ENCODE measurements at regions not wholly inside any gene's neighbourhood (a gene's known extent, or its start where the extent isn't known, plus 50 kb on each side); places are given as distances from the start of the nearest gene placed in this dataset.
"Not testable (repeated sequence)": the region's sequence is repeated elsewhere in the genome, so short reads cannot be mapped to it uniquely, and the experiment has no call there.

- not testable (repeated sequence) for H3K79me2 ChIP-seq (ENCODE audit: insufficient read depth, low read length); H3K4me1 Mint-ChIP-seq (ENCODE audit: low read depth, unreplicated experiment); FAIRE-seq; H3K27me3 Mint-ChIP-seq (ENCODE audit: low read depth, unreplicated experiment); H3K9ac ChIP-seq (ENCODE audit: low read length); H2AFZ ChIP-seq (ENCODE audit: low read depth, low read length); H3K27ac ChIP-seq (ENCODE audit: low read depth, low read length); H3K4me1 ChIP-seq (ENCODE audit: insufficient read depth, low read length); H3K27ac Mint-ChIP-seq (ENCODE audit: unreplicated experiment); H3K36me3 ChIP-seq (ENCODE audit: insufficient read depth, low read length); H3K9me3 Mint-ChIP-seq (ENCODE audit: unreplicated experiment); DNase-seq (ENCODE audit: low read depth); H3K36me3 Mint-ChIP-seq (ENCODE audit: low read depth, unreplicated experiment); H3K4me2 ChIP-seq (ENCODE audit: low read length); H3K4me3 Mint-ChIP-seq (ENCODE audit: unreplicated experiment); H3K9me3 ChIP-seq (ENCODE audit: insufficient read depth, low read depth, low read length); H4K20me1 ChIP-seq (ENCODE audit: insufficient read depth, low read length); H3K27me3 ChIP-seq (ENCODE audit: insufficient read depth, low read length); H3K4me3 ChIP-seq (ENCODE audit: insufficient read depth, low read depth, low read length)
Observed at GRCh38 chr15:20069043-20069442, 472.6 kb downstream of the GOLGA6L6 start.

GRCh38 chr15:20066173-20066572 is 475.4 kb downstream of the GOLGA6L6 start:
- FAIRE-seq; H3K27me3 ChIP-seq (ENCODE audit: insufficient read depth, low read length); H3K4me1 Mint-ChIP-seq (ENCODE audit: low read depth, unreplicated experiment); H3K4me1 ChIP-seq (ENCODE audit: insufficient read depth, low read length); H3K9me3 Mint-ChIP-seq (ENCODE audit: unreplicated experiment); H3K27ac Mint-ChIP-seq (ENCODE audit: unreplicated experiment); H3K4me3 ChIP-seq (ENCODE audit: insufficient read depth, low read depth, low read length); H3K9ac ChIP-seq (ENCODE audit: low read length); H4K20me1 ChIP-seq (ENCODE audit: insufficient read depth, low read length); H3K27me3 Mint-ChIP-seq (ENCODE audit: low read depth, unreplicated experiment); H3K79me2 ChIP-seq (ENCODE audit: insufficient read depth, low read length); H3K4me2 ChIP-seq (ENCODE audit: low read length); H3K27ac ChIP-seq (ENCODE audit: low read depth, low read length); H3K36me3 Mint-ChIP-seq (ENCODE audit: low read depth, unreplicated experiment); DNase-seq (ENCODE audit: low read depth); H3K4me3 Mint-ChIP-seq (ENCODE audit: unreplicated experiment); H2AFZ ChIP-seq (ENCODE audit: low read depth, low read length); H3K9me3 ChIP-seq (ENCODE audit: insufficient read depth, low read depth, low read length); H3K36me3 ChIP-seq (ENCODE audit: insufficient read depth, low read length): not testable (repeated sequence)

- H3K4me3 Mint-ChIP-seq (ENCODE audit: unreplicated experiment); H3K27me3 ChIP-seq (ENCODE audit: insufficient read depth, low read length); H3K27me3 Mint-ChIP-seq (ENCODE audit: low read depth, unreplicated experiment); FAIRE-seq; H3K27ac ChIP-seq (ENCODE audit: low read depth, low read length); H3K4me3 ChIP-seq (ENCODE audit: insufficient read depth, low read depth, low read length); H3K36me3 Mint-ChIP-seq (ENCODE audit: low read depth, unreplicated experiment); H3K27ac Mint-ChIP-seq (ENCODE audit: unreplicated experiment); H4K20me1 ChIP-seq (ENCODE audit: insufficient read depth, low read length); H3K9me3 ChIP-seq (ENCODE audit: insufficient read depth, low read depth, low read length); H3K4me2 ChIP-seq (ENCODE audit: low read length); H3K79me2 ChIP-seq (ENCODE audit: insufficient read depth, low read length); DNase-seq (ENCODE audit: low read depth); H3K36me3 ChIP-seq (ENCODE audit: insufficient read depth, low read length); H2AFZ ChIP-seq (ENCODE audit: low read depth, low read length); H3K9ac ChIP-seq (ENCODE audit: low read length); H3K4me1 ChIP-seq (ENCODE audit: insufficient read depth, low read length); H3K4me1 Mint-ChIP-seq (ENCODE audit: low read depth, unreplicated experiment); H3K9me3 Mint-ChIP-seq (ENCODE audit: unreplicated experiment): not testable (repeated sequence)
Observed at GRCh38 chr15:20065508-20065907, 476.1 kb downstream of the GOLGA6L6 start.

- not testable (repeated sequence) for H3K9ac ChIP-seq (ENCODE audit: low read length); H3K4me3 ChIP-seq (ENCODE audit: insufficient read depth, low read depth, low read length); H4K20me1 ChIP-seq (ENCODE audit: insufficient read depth, low read length); H2AFZ ChIP-seq (ENCODE audit: low read depth, low read length); H3K4me3 Mint-ChIP-seq (ENCODE audit: unreplicated experiment); FAIRE-seq; H3K27me3 ChIP-seq (ENCODE audit: insufficient read depth, low read length); H3K27ac Mint-ChIP-seq (ENCODE audit: unreplicated experiment); H3K36me3 Mint-ChIP-seq (ENCODE audit: low read depth, unreplicated experiment); DNase-seq (ENCODE audit: low read depth); H3K4me1 ChIP-seq (ENCODE audit: insufficient read depth, low read length); H3K9me3 Mint-ChIP-seq (ENCODE audit: unreplicated experiment); H3K36me3 ChIP-seq (ENCODE audit: insufficient read depth, low read length); H3K79me2 ChIP-seq (ENCODE audit: insufficient read depth, low read length); H3K9me3 ChIP-seq (ENCODE audit: insufficient read depth, low read depth, low read length); H3K4me2 ChIP-seq (ENCODE audit: low read length); H3K27ac ChIP-seq (ENCODE audit: low read depth, low read length); H3K4me1 Mint-ChIP-seq (ENCODE audit: low read depth, unreplicated experiment); H3K27me3 Mint-ChIP-seq (ENCODE audit: low read depth, unreplicated experiment)
Observed at GRCh38 chr15:20063167-20063566, 478.4 kb downstream of the GOLGA6L6 start.

GRCh38 chr15:20060838-20061237 is 480.8 kb downstream of the GOLGA6L6 start:
- not testable (repeated sequence) for H3K9me3 Mint-ChIP-seq (ENCODE audit: unreplicated experiment); H3K79me2 ChIP-seq (ENCODE audit: insufficient read depth, low read length); FAIRE-seq; H3K27ac Mint-ChIP-seq (ENCODE audit: unreplicated experiment); H3K4me1 Mint-ChIP-seq (ENCODE audit: low read depth, unreplicated experiment); H3K4me1 ChIP-seq (ENCODE audit: insufficient read depth, low read length); H3K27me3 Mint-ChIP-seq (ENCODE audit: low read depth, unreplicated experiment); H4K20me1 ChIP-seq (ENCODE audit: insufficient read depth, low read length); DNase-seq (ENCODE audit: low read depth); H3K27ac ChIP-seq (ENCODE audit: low read depth, low read length); H3K9ac ChIP-seq (ENCODE audit: low read length); H3K4me3 Mint-ChIP-seq (ENCODE audit: unreplicated experiment); H3K36me3 Mint-ChIP-seq (ENCODE audit: low read depth, unreplicated experiment); H2AFZ ChIP-seq (ENCODE audit: low read depth, low read length); H3K9me3 ChIP-seq (ENCODE audit: insufficient read depth, low read depth, low read length); H3K27me3 ChIP-seq (ENCODE audit: insufficient read depth, low read length); H3K4me2 ChIP-seq (ENCODE audit: low read length); H3K4me3 ChIP-seq (ENCODE audit: insufficient read depth, low read depth, low read length); H3K36me3 ChIP-seq (ENCODE audit: insufficient read depth, low read length)

GRCh38 chr15:20056871-20057270 is 484.7 kb downstream of the GOLGA6L6 start:
- not testable (repeated sequence) for DNase-seq (ENCODE audit: low read depth); H2AFZ ChIP-seq (ENCODE audit: low read depth, low read length); H3K27me3 ChIP-seq (ENCODE audit: insufficient read depth, low read length); H3K27ac ChIP-seq (ENCODE audit: low read depth, low read length); H3K9ac ChIP-seq (ENCODE audit: low read length); H3K36me3 ChIP-seq (ENCODE audit: insufficient read depth, low read length); H3K36me3 Mint-ChIP-seq (ENCODE audit: low read depth, unreplicated experiment); H3K4me1 ChIP-seq (ENCODE audit: insufficient read depth, low read length); H3K4me3 ChIP-seq (ENCODE audit: insufficient read depth, low read depth, low read length); H3K4me2 ChIP-seq (ENCODE audit: low read length); H3K4me3 Mint-ChIP-seq (ENCODE audit: unreplicated experiment); H3K79me2 ChIP-seq (ENCODE audit: insufficient read depth, low read length); H3K27me3 Mint-ChIP-seq (ENCODE audit: low read depth, unreplicated experiment); H3K27ac Mint-ChIP-seq (ENCODE audit: unreplicated experiment); H3K9me3 ChIP-seq (ENCODE audit: insufficient read depth, low read depth, low read length); H3K9me3 Mint-ChIP-seq (ENCODE audit: unreplicated experiment); FAIRE-seq; H3K4me1 Mint-ChIP-seq (ENCODE audit: low read depth, unreplicated experiment); H4K20me1 ChIP-seq (ENCODE audit: insufficient read depth, low read length)
